ENCODE measurements at regions not wholly inside any gene's neighbourhood (a gene's known extent, or its start where the extent isn't known, plus 50 kb on each side); places are given as distances from the start of the nearest gene placed in this dataset.
"Not testable (repeated sequence)": the region's sequence is repeated elsewhere in the genome, so short reads cannot be mapped to it uniquely, and the experiment has no call there.

DNA sequence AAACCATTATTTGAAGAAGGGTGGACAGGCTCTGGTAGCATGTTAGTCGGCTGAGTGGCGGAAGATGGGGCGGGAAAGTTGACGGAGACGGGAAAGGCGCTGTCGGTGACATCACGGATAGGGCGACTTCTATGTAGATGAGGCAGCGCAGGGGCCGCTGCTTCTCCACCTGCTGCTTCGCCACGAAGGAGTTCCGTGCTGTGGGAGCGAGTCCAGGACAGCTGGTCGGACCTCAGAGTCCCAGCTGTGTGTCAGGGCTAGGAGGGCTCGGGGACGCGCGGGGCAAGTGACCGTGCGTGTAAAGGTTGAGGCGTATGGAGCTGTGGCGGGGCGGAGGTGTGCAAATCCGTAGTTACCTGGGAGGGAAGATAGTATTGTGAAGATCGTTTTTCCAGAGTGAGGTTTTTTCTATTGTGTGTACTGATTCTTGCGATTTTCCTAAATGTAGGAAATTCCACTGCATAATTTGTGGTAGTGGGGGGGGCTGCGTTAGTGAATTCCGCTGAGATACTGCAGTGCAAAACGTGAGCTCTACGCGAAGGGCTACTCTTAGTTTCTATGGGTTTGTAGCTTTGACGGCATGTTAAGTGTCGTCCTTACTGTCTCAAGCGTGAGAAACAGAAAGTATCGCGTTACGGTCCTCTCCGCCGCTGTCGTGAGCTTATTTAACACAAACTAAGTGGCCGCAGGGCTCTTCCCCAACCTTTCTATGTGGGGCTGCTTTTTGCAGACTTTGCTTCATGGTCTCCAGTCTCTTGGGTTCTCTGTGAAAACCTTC lies 111.2 kb upstream of the NBPF11 start:
- DNase-seq: peak; percentile 35

DNA sequence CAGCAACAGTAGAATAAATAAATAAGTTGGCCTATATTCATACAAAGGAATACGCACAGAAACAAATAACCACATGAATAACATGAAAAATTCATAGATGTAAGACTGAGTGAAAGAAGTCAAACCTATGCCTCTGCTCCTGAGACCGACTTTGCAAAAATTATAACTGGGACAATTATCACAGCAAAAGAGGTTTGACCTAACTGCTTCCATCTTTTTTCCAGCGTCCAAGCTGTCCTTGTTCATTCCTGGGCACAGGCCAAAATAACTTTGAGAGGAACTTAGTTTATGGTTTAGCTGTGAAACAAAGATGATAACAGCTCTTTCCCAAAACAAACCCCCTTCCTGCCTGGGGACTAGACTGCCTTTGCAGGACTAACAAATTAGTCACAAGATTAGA lies 109.6 kb upstream of the NBPF11 start:
- not testable (repeated sequence) for DNase-seq

- DNase-seq: not testable (repeated sequence)
Observed at GRCh38 chr1:148257886-148258285, 105.8 kb upstream of the NBPF11 start.

DNA sequence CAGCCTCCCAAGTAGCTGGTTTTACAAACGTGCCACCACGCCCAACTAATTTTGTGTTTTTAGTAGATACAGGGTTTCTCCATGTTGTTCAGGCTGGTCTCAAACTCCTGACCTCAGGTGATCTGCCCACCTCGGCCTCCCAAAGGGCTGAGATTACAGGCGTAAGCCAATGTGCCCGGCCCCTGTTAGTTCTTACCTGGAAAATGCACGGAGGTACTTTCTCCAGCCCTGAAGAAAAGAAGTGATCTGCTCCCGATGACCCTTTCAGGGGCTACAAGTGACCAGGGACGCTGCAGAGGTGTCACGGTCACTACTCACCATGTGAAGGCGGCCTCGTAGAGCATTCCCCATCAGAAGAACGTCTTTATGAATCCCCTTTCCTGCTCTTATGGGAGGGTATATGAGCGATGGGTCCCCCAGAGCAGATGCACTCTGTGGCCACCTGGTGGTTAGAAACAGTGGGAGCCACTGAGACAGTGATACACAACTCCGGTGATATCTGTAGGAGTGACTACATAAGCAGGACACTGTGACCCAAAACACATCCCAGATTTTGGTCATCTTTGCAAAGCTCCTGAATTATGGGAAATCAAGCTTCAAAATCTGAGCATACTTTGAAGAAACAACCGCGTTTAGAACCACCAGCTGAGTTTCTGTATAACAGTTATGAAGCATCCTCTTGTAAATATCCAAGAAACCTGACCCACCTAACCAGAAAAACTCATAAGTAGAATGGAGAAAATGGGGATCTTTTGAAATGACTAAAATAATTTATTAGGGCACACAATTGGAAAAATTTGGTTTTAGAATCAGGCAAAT lies 102.7 kb upstream of the NBPF11 start:
- DNase-seq: not testable (repeated sequence)

DNA sequence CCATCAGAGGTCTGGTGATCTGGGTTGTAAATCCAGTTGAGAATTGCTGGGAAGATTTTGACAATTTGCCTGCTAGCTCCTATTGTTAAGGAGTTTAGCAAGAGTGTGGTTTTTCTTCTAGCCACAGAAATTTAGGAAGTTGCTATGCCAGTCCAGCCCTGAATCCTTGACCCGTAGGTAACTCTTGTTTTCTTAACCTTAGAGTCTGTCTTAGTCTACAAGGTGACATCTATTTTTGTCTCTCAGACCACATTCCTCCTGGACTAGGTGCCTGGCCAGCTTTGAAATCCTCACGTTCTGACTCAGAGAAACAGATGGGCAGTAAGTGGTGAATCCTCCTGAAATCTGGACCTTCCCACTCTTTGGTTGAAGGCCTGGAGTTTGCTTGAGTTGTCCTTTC lies 101.7 kb upstream of the NBPF11 start:
- DNase-seq: not testable (repeated sequence)

DNA sequence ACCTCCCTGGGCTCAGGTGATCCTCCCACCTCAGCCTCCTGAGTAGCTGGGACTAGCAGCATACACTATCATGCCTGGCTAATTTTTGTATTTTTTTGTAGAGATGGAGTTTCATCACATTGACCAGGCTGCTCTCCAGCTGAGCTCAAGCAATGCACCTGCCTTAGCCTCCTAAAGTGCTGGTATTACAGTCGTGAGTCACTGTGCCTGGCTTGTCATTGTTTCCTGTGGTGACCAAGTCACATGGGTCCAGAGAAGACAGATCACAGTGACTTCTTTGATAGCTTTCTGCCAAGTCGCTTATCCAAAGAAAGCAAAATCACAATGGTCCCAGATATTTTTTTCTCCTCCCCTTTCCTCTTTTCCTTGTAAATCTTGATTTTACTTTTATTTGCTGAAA lies 96.7 kb upstream of the NBPF11 start:
- not testable (repeated sequence) for DNase-seq

- not testable (repeated sequence) for DNase-seq
Observed at GRCh38 chr1:148246258-148246861, 94.3 kb upstream of the NBPF11 start.

DNA sequence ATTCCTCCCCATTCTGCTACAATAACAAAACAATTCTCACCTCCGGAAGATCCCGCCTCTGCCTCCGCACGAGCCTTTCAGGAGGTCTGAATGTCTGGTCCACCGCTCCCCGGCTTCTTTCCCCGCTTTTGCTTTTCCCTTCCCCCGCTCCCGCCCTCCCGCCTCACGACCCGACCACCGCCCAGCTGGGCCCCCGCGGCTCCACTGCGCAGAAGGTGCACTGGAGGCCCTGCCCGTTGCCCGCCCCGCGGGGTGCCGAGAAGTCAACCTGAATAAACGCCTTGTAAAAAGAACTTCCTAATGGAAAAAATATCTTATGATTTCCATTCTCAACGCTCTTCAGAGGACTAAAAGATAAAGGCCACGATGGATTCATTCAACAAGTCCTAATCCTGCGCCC lies 93.8 kb upstream of the NBPF11 start:
- DNase-seq: not testable (repeated sequence)

DNA sequence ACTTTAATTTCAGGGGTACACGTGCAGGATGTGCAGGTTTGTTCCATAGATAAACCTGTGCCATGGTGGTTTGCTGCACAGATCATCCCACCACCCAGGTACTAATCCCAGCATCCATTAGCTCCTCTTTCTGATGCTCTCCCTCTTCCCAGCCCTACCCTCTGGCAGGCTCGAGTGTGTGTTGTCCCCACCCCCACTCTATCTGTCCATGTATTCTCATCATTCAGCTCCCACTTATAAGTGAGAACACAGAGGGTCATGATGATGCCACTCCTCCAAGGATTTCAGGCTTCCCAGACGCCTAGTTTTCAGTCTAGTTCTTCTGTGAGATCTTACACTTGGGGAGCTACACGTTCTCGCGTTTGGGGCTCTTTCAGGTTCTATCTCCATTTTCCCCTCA lies 93.4 kb upstream of the NBPF11 start:
- DNase-seq: not testable (repeated sequence)

DNA sequence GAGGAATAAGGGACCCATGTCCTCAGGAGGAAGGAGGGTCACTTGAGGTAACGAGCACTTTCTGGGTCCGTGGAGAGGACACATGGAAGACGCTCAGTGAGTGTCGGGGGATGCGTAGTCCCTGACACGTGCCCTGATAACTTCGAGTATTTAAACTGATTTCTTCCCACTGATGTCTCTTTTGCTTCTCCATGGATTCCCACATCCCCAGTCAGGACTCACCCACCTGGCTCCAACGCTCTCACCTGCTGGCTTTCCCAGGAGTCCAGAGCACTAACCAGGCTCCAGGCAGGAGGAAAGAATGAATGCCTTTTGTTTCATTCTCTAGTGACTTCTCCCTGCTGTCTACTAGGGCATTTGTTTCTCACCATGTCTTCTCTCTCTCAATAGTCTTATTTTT lies 81.2 kb upstream of the NBPF11 start:
- not testable (repeated sequence) for DNase-seq

GRCh38 chr1:148228846-148229245 lies 76.8 kb upstream of the NBPF11 start:
- DNase-seq: not testable (repeated sequence)

DNA sequence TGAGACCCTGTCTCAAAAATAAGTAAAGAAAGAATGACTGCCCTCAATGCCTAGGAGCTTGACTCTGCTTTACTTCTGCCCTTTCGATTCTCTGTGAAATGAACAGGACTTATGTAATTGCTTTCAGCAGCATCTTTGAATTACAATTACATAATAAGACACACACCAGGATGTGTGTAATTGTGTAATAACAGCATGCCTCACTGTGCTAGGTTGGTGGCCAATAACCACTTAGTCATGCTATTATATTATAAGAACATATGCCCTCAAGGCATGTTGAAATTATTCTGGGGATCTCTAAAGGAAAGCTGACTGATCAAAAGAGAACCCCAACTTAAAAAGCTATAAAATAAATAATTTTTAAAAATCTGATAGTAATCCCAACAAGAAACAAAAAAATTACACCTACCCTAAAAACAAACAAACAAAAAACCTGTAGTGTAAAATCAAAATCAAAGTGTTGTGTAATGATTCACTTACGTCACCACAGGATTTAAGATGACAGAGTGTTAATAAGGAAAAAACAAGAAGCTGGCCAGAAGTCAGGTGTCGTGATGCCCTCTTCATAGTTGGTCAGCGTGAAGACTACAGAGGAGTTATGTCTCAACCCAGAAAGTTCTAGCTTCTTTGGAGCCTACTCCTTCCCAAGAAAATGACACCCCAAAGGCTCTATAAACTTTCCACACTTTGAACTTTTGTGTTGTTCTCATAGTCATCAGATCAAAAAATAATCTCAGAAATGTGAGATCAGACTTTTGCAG lies 70.5 kb upstream of the NBPF11 start:
- not testable (repeated sequence) for DNase-seq

DNA sequence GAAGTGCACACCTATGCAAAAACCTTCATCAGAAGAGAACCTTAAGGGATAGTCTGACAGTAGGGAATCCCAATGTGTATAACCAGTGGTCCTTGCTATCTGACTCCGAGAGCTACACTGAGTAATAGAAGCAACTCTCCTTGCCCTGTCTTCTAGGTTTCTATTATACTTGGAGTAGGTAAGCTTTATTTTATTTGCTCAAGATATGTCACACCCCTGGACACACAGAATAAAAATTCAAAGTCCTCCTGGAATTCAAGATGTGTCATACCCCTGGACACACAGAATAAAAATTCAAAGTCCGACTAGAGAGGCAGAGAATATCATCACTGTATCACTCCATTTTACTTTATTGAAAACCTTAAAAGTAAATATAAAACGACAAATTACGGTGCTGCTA lies 69.5 kb upstream of the NBPF11 start:
- DNase-seq: not testable (repeated sequence)

- not testable (repeated sequence) for DNase-seq
Observed at GRCh38 chr1:148219229-148219628, 67.1 kb upstream of the NBPF11 start.

DNA sequence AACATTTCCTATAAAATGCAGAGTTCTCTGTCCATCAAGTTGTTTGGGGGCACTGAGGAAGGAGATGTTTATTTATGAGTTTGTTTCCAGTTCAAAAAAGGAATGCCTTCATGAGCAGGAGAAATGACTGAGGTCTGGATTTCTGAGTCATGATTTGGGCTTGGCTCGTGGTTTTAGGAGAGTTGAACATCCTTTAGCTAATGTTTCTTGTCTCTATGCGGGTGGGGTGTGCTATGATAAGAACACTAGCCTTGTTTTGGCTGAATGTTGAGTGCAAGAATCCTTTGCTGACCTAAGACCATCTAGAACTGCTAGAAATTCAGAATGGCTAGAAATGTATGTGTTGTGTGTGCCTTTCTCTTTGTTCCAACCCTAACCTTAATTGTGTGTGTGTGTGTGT lies 59.1 kb upstream of the NBPF11 start:
- not testable (repeated sequence) for DNase-seq

- DNase-seq: not testable (repeated sequence)
Observed at GRCh38 chr1:148210624-148211023, 58.5 kb upstream of the NBPF11 start.

GRCh38 chr1:148210166-148210565 lies 58.1 kb upstream of the NBPF11 start:
- DNase-seq: not testable (repeated sequence)

DNA sequence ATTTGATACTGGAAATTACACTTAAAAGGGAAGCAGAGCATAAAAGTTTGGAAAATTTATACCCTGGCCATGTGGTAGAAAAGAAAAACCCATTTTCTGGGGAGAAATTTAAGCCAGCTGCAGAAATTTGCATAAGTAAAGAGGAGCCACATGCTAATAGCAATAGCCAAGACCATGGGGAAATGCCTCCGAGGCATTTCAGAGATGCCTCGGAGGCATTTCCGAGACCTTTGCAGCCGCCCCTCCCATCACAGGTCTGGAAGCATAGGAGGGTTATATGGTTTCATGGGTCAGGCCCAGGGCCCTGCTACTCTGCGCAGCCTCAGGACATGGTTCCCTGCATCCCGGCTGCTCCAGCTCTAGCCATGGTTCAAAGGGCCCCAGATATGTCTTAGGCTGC lies 49.9 kb upstream of the NBPF11 start:
- DNase-seq: not testable (repeated sequence)
